22Rv1 (cell line): ENCODE measurements at regions not wholly inside any gene's neighbourhood (a gene's known extent, or its start where the extent isn't known, plus 50 kb on each side); places are given as distances from the start of the nearest gene placed in this dataset.

Experiments used
- H3K27ac ChIP-seq: fragments of 450-650 bp; 2 replicates; pipeline ENCODE4 v1.5.1; 2017
- CTCF ChIP-seq: fragments of 450-650 bp; IDR thresholded peaks from 2 replicates; pipeline ENCODE4 v1.5.1; 2017; ENCODE audit warnings: mild to moderate bottlenecking
- ZFX ChIP-seq: fragments of 450-650 bp; IDR thresholded peaks from 2 replicates; pipeline ENCODE4 v1.6.1; 2017; ENCODE audit warnings: antibody characterized with exemption, borderline replicate concordance

- no peak for TF ChIP-seq CTCF
- TF ChIP-seq ZFX, result no peak
- H3K27ac ChIP-seq, result no peak overlapping the region
Observed at GRCh38 chr13:110010404-110011138, 224.2 kb upstream of the IRS2 start.

GRCh38 chr13:110008816-110009215 lies 222.4 kb upstream of the IRS2 start:
- no peak for TF ChIP-seq ZFX
- TF ChIP-seq CTCF, result no peak
- H3K27ac ChIP-seq, result no peak overlapping the region

- peak overlapping the region; percentile 84 for H3K27ac ChIP-seq
- TF ChIP-seq CTCF (no peak), ZFX (no peak)
Observed at GRCh38 chr13:110006304-110006703, 219.9 kb upstream of the IRS2 start.

- peak overlapping the region; percentile 84 for H3K27ac ChIP-seq
- no peak for TF ChIP-seq CTCF
- TF ChIP-seq ZFX, result no peak
Observed at GRCh38 chr13:110005563-110005962, 219.2 kb upstream of the IRS2 start.

GRCh38 chr13:110004814-110005213 lies 218.4 kb upstream of the IRS2 start:
- H3K27ac ChIP-seq, result peak overlapping the region; percentile 84; the same call in 1 of the 2 replicates
- TF ChIP-seq ZFX (no peak), CTCF (no peak)

- H3K27ac ChIP-seq, result no peak overlapping the region; the same call in 1 of the 2 replicates
Observed at GRCh38 chr13:110001670-110002275, 215.4 kb upstream of the IRS2 start.

More at GRCh38 chr13:110001670-110002275, 215.4 kb upstream of the IRS2 start:
- TF ChIP-seq ZFX, result no peak
- no peak for TF ChIP-seq CTCF
